ENCODE measurements at regions not wholly inside any gene's neighbourhood (a gene's known extent, or its start where the extent isn't known, plus 50 kb on each side); places are given as distances from the start of the nearest gene placed in this dataset.

DNA sequence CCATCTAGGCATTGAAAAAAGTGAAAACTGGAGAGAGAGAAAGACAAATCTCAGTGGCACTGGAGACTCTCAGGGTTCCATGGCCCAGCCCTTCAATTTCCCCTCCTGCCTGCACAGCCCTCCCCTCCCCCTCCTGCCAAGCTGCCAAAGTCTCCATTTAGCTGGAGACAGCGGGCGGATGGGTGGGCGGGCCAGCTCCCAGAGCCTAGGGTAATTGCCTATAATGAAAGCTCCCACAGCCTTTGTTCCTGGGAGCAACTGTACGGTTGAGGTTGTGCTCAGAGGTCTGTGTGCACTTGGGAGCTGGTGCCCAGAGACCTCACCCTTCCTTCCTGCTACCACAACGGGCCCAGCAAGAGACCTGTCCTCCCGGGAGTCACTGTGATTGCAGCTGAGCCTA is 89.6 kb downstream of the NAV1 start:
- 78% methylated on average over 6 of the region's 6 CpGs for WGBS
- Histone ChIP-seq H3K9ac (ENCODE audit: low read depth in 1 of 2, low read length in 2 of 2) (no peak overlapping the region), H3K4me1 (ENCODE audit: control insufficient read depth in 4 of 4, insufficient read depth in 4 of 4, low read length in 3 of 4) (no peaks in the 10 kb centered on the region), H3K36me3 (ENCODE audit: control insufficient read depth in 4 of 4, insufficient read depth in 3 of 4, low read depth in 1 of 4, low read length in 3 of 4) (no peaks in the 10 kb centered on the region), H3K27ac (ENCODE audit: low read depth in 1 of 2, low read length in 2 of 2) (no peak overlapping the region), H3K9me3 (ENCODE audit: control insufficient read depth in 4 of 4, low read length in 3 of 4) (no peaks in the 10 kb centered on the region), H3K4me3 (ENCODE audit: low read depth in 1 of 3, low read length in 3 of 3) (no peak overlapping the region), H3K27me3 (ENCODE audit: control insufficient read depth in 4 of 4, insufficient read depth in 4 of 4, low read length in 3 of 4) (no peaks in the 10 kb centered on the region)
- no peak for DNase-seq (ENCODE audit: low spot score)
- TF ChIP-seq, protein P1, sequence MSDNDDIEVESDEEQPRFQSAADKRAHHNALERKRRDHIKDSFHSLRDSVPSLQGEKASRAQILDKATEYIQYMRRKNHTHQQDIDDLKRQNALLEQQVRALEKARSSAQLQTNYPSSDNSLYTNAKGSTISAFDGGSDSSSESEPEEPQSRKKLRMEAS (IDR thresholded peaks at IDR 0.05): no peak

DNA sequence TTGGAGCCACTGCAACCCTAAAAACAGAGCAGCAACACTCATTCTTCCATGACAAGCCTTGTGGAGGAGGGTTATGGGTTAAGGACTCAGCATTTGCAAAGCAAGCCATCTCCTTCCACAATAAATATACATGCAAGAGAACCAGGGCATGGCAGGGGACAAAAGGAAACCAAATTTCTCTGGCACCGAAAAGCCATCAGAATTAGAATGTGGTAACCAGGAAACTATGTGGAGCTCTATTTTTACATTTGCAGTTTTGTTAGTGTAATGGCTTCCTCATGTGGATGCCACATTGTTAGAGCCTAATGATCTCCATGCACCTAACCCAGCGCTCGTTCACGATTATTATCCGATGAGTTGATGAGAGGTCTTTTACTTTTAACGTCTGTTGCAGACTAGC is 91.7 kb downstream of the NAV1 start:
- Histone ChIP-seq H3K9ac (ENCODE audit: low read depth in 1 of 2, low read length in 2 of 2) (no peak overlapping the region), H3K36me3 (ENCODE audit: control insufficient read depth in 4 of 4, insufficient read depth in 3 of 4, low read depth in 1 of 4, low read length in 3 of 4) (no peaks in the 10 kb centered on the region)
- DNase-seq (ENCODE audit: low spot score): no peak

DNA sequence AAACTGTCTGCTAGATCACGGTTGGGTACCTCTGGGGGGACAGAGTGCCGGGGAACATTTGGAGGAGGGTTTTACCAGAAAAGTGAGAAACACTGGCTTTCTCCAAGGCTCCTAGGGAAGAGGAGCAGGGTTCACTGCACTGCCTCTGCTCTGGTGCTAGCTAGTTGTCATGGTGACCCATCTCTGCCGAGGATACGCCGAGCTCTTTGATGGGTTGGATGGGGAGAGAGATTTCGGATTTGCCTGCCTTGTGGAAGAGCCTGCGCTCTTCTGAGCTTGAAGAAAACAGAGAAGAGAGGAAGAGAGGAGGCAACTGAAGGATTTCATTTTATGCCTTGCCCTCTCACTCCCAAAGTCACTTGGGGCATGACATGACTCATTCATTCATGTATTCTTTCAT is 92.1 kb downstream of the NAV1 start:
- Histone ChIP-seq H3K27ac (ENCODE audit: low read depth in 1 of 2, low read length in 2 of 2) (no peak overlapping the region), H3K9ac (ENCODE audit: low read depth in 1 of 2, low read length in 2 of 2) (no peak overlapping the region), H3K4me3 (ENCODE audit: low read depth in 1 of 3, low read length in 3 of 3) (no peak overlapping the region), H3K4me1 (ENCODE audit: control insufficient read depth in 4 of 4, insufficient read depth in 4 of 4, low read length in 3 of 4) (no peaks in the 10 kb centered on the region), H3K36me3 (ENCODE audit: control insufficient read depth in 4 of 4, insufficient read depth in 3 of 4, low read depth in 1 of 4, low read length in 3 of 4) (no peaks in the 10 kb centered on the region), H3K27me3 (ENCODE audit: control insufficient read depth in 4 of 4, insufficient read depth in 4 of 4, low read length in 3 of 4) (no peaks in the 10 kb centered on the region), H3K9me3 (ENCODE audit: control insufficient read depth in 4 of 4, low read length in 3 of 4) (no peaks in the 10 kb centered on the region)
- TF ChIP-seq RAD21 (IDR thresholded peaks at IDR 0.05) (no peak), YY1 (IDR thresholded peaks at IDR 0.05) (no peak)
- DNase-seq (ENCODE audit: low spot score): no peak
- 94% methylated on average over 7 of the region's 7 CpGs for WGBS

More for the DNA sequence above, 91.7 kb downstream of the NAV1 start:
- no peaks in the 10 kb centered on the region for H3K27me3 ChIP-seq (ENCODE audit: control insufficient read depth in 4 of 4, insufficient read depth in 4 of 4, low read length in 3 of 4)
- 87% methylated on average over 6 of the region's 6 CpGs for WGBS
- H3K9me3 ChIP-seq (ENCODE audit: control insufficient read depth in 4 of 4, low read length in 3 of 4): no peaks in the 10 kb centered on the region
- H3K27ac ChIP-seq (ENCODE audit: low read depth in 1 of 2, low read length in 2 of 2): no peak overlapping the region
- TF ChIP-seq, protein P2, sequence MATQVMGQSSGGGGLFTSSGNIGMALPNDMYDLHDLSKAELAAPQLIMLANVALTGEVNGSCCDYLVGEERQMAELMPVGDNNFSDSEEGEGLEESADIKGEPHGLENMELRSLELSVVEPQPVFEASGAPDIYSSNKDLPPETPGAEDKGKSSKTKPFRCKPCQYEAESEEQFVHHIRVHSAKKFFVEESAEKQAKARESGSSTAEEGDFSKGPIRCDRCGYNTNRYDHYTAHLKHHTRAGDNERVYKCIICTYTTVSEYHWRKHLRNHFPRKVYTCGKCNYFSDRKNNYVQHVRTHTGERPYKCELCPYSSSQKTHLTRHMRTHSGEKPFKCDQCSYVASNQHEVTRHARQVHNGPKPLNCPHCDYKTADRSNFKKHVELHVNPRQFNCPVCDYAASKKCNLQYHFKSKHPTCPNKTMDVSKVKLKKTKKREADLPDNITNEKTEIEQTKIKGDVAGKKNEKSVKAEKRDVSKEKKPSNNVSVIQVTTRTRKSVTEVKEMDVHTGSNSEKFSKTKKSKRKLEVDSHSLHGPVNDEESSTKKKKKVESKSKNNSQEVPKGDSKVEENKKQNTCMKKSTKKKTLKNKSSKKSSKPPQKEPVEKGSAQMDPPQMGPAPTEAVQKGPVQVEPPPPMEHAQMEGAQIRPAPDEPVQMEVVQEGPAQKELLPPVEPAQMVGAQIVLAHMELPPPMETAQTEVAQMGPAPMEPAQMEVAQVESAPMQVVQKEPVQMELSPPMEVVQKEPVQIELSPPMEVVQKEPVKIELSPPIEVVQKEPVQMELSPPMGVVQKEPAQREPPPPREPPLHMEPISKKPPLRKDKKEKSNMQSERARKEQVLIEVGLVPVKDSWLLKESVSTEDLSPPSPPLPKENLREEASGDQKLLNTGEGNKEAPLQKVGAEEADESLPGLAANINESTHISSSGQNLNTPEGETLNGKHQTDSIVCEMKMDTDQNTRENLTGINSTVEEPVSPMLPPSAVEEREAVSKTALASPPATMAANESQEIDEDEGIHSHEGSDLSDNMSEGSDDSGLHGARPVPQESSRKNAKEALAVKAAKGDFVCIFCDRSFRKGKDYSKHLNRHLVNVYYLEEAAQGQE (IDR thresholded peaks at IDR 0.05): no peak
- TF ChIP-seq JUND (IDR thresholded peaks at IDR 0.05) (no peak), FOXA2 (IDR thresholded peaks at IDR 0.05) (no peak)
- no peaks in the 10 kb centered on the region for H3K4me1 ChIP-seq (ENCODE audit: control insufficient read depth in 4 of 4, insufficient read depth in 4 of 4, low read length in 3 of 4)
- no peak overlapping the region for H3K4me3 ChIP-seq (ENCODE audit: low read depth in 1 of 3, low read length in 3 of 3)

DNA sequence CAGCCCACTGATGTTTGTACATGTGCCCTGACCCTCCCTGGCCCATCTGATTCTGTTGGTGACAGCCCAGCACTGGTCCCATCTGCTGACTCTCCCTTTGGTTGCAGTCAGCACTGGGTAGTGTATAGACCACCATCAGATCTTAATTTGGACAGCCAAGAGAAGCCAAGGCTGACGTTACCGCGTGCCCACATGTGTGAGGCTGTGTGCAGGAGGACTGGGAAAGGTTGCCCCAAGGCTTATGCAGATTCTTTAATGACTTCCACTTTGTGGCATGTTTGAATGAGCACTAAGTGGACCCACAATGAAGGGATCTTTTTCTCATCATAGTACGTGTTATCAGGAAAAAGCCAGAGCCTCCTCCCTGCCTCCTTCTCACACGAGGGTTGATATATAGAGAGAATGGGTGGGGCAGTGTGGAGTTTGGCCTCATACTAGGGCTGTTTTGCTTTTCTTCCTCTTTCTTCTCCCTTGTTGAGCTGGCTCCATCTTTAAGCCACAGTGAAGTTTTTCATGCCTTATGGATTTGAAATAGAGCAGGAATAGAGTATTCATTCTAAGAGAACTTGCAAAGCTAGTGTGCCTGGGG is 93.5 kb downstream of the NAV1 start:
- TF ChIP-seq RXRA (IDR thresholded peaks at IDR 0.05) (no peak), GABPA (IDR thresholded peaks at IDR 0.05 in 1 of 2, conservative IDR thresholded peaks at IDR 0.05 in 1 of 2) (no peak), JUND (IDR thresholded peaks at IDR 0.05) (no peak)
- TF ChIP-seq, protein P3, sequence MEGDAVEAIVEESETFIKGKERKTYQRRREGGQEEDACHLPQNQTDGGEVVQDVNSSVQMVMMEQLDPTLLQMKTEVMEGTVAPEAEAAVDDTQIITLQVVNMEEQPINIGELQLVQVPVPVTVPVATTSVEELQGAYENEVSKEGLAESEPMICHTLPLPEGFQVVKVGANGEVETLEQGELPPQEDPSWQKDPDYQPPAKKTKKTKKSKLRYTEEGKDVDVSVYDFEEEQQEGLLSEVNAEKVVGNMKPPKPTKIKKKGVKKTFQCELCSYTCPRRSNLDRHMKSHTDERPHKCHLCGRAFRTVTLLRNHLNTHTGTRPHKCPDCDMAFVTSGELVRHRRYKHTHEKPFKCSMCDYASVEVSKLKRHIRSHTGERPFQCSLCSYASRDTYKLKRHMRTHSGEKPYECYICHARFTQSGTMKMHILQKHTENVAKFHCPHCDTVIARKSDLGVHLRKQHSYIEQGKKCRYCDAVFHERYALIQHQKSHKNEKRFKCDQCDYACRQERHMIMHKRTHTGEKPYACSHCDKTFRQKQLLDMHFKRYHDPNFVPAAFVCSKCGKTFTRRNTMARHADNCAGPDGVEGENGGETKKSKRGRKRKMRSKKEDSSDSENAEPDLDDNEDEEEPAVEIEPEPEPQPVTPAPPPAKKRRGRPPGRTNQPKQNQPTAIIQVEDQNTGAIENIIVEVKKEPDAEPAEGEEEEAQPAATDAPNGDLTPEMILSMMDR (IDR thresholded peaks at IDR 0.05; ENCODE audit: low read depth, low read length, missing input control): no peak
- TF ChIP-seq, protein P2 (IDR thresholded peaks at IDR 0.05): no peak
- Histone ChIP-seq H3K9me3 (ENCODE audit: control insufficient read depth in 4 of 4, low read length in 3 of 4) (no peaks in the 10 kb centered on the region), H3K4me1 (ENCODE audit: control insufficient read depth in 4 of 4, insufficient read depth in 4 of 4, low read length in 3 of 4) (no peaks in the 10 kb centered on the region), H3K4me3 (ENCODE audit: low read depth in 1 of 3, low read length in 3 of 3) (no peak overlapping the region), H3K36me3 (ENCODE audit: control insufficient read depth in 4 of 4, insufficient read depth in 3 of 4, low read depth in 1 of 4, low read length in 3 of 4) (no peaks in the 10 kb centered on the region), H3K27me3 (ENCODE audit: control insufficient read depth in 4 of 4, insufficient read depth in 4 of 4, low read length in 3 of 4) (no peaks in the 10 kb centered on the region), H3K27ac (ENCODE audit: low read depth in 1 of 2, low read length in 2 of 2) (no peak overlapping the region), H3K9ac (ENCODE audit: low read depth in 1 of 2, low read length in 2 of 2) (no peak overlapping the region)
- 85% methylated on average over 5 of the region's 5 CpGs for WGBS
- DNase-seq (ENCODE audit: low spot score): no peak

Measured in liver (tissue), 8 donors.